Fibroblast of peridontal ligament (primary cell): ENCODE measurements at regions not wholly inside any gene's neighbourhood (a gene's known extent, or its start where the extent isn't known, plus 50 kb on each side); places are given as distances from the start of the nearest gene placed in this dataset.

Source experiments
- DNase-seq: peaks from one replicate; pipeline ENCODE4 v3.0.0-alpha.2; 2010; ENCODE audit errors: extremely low read depth

DNA sequence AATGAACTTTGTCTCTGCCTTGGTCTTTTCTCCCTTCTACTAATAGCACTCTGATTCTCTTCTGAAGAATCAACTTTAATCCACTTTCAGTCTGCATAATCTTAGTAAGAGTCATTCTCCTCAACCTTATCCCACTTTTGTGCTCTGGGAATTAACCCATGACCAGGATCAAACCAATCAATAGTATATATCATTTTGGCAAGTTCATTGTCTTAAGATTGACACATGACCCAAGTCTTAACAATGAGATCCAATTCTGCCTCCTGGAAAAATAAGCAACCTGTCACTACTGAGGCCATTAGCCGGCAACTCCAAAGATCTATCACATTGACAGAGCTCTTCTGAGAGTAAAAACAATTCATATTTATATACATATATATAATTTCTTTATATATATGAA lies 1358.4 kb upstream of the ADGRL3 start:
- DNase-seq = no peak

DNA sequence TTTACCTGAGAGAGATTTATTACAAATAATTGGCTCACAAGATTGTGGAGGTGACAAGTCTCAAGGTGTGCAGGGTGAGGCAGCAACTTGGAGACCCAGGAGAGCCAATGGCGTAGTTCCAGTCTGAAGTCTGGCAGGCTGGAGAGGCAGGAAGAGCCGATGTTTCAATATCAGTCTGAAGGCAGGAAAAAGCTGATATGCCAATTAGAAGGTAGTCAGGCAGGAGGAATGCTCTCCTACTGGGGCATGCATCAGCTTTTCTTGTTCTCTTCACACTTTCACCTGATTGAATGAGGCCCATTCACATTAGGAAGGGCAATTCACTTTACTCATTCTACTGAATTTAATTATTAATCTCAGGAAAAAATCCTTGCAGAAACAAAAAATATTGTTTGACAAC lies 1351.7 kb upstream of the ADGRL3 start:
- DNase-seq = no peak

DNA sequence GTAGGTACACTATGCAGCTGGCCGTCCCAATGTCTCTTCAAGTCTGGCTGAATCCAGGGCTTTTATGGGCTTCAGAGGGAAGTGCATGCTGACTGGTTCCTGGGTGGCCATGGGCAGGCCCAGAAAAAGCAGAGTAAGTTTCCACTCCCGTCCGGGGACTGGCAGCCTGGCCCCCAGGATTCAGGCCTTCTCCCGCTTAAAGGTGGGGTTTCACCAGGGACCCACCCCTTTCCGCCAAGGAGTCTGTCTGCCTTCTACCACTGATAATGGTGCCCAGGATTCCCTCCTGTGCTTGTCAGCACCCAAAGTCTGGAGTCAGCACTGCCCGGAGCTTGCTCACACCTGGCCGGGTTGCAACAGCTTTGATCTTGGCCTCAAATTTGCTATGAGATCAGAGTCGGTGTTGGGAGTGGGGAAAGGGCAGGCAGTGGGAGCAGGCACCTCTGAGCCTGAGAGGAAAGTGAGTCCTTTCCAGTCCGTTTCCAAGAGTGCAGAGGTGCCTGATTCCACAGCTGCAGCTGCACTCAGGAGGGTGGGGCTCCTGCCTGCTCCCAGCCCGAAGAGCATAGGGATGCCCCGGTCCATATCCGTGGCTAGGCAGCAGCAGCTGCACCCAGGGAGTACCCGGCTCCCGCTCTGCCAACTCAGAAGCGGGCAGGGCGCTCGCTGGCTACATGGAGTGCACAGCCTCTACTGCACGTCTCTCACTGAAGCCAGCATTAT lies 1344.3 kb upstream of the ADGRL3 start:
- DNase-seq = no peak

DNA sequence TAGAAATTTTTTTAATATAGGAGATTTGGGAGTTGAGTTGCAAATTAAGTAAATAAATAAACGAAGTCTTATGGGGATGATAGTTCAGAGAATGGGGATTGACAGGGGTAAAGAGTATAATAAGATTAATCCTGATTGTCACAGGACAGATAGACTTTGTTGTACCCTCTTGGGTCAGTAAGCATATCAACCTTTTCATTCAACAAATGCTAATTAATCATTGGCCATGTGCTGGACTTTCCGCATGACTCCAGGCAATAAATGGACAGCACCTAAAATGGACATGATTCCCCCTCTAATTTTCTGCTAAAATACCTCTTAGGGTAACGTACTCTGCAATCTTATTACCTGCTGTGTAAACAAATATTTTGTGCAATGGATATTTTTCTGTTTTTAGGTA lies 1331.1 kb upstream of the ADGRL3 start:
- no peak for DNase-seq

DNA sequence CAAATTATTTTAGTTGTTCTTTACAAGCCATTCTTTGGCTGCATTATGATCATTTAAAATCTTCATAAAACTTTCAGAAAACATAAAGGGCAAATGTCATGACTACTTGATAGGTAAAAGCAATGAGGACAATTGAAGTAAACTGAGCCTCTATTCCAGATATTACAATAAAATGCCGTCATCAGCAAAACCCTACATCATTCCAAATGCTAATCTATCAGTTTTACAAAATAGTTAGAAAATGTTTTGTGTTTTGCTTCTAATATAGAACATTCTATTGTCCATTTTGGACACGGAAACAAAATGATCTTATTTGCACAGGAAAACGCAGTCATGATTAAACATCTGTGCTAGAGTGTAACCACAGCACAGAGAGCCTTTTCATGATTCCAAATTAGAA lies 1330.6 kb upstream of the ADGRL3 start:
- no peak for DNase-seq

DNA sequence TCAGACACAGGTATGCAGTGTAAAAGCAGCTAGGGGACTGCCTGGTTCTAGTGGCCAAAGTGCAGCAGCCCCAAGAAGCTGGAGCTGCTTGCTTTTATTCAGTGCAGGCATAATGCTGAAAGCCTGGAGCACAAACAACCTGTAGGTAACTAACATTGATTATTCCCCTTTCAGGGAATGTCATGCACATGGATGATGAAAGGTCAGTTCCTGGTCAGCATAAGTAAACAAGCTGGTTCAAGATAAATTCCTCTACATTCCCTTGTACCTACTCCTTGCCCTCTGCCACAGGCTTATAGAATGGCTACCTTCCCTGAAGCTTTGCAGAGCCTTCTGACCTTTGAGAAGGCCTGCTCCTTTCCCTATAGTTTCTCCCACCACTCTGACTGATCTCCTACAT lies 1318.5 kb upstream of the ADGRL3 start:
- no peak for DNase-seq

DNA sequence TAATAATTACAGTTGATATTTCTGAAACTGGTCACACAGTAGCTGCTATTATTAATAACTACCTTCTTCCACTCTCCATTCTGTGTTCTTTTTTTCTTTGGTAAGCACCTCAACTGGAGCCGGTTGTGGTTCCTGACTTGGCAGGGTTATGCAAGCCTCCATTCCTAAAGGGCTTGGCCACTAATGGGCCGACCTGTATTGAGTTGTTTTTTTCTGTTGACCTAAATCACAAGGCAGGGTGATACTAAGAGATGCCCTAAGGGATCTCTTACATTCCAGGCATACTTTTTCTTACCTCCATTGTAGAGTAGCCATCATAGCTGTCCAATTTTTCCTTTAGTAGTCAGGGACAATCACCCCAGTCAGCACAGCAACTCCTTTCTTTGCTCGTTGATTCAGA lies 1295.8 kb upstream of the ADGRL3 start:
- DNase-seq = no peak

DNA sequence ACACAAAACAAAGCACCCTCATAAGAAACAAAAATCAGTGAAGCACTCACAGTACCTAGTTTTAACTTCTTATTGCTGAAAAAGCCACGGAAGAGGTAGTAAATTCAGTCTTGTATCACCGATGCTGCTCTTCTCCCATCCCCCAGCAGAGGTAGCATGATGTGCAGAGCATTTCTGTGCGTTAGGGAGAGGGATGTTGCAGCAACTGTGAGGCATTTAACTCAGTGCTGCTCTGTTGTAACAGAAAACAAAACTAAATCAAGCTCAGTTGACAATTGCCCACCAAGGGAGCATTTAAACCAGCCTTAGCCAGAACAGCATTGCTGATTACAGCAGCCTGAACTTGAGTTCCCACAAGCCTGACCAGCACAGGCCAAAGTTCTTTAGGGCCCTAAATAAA lies 1279.7 kb upstream of the ADGRL3 start:
- DNase-seq = no peak

DNA sequence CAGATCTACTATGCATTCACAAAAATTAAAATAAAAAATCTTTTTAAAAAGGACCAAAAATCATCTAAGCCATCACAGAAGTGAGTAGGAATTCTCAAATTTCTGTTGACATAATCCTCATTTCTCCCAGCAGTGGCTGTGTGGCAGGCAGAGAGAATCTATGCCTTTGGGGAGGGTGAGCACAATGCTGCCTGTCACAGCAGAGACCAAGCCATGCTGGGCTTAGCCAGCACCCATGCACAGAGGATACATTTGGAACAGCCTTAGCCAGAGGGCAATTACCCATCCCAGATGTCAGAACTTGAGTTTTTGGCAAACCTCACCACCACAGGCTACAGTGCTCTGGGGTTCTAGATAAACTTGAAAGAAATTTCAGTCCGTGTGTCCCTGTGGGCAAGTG lies 1274.8 kb upstream of the ADGRL3 start:
- DNase-seq = no peak

DNA sequence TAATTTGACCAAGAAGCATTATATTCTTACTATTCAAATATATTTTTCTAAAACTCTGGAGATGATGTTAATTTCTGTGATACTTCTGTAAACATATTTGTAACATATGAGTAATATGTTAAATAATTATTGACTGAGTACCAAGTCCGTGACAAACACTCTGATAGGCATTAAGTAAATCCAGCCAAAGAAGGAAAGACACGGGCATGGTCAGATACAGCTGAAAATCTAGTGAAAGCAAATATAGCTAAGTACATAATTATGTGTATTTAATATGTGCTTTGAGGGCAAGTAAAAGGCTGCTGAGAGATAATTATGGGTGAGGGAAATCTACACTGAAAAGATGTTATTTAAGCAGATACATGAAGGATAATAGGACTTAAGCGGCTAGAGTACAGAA lies 1263.6 kb upstream of the ADGRL3 start:
- no peak for DNase-seq

DNA sequence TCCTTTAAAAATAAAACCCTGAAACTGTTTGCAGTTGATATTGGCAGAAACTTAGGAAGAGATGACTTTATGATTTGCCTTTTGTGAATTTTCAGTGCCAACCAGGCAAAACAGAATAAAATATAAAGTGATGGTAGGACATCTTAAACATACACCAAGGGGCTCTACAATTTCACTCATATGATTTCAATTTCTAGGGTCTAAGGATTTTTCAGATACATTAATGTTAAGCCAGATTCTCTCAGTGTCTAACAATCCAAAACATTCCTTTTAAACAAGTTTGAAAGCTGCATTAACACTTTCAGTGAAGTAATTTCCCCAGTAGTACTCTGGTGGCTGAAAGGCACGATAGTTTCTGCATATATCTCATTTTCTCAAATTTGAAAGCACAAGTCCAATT lies 1262.0 kb upstream of the ADGRL3 start:
- DNase-seq = no peak

DNA sequence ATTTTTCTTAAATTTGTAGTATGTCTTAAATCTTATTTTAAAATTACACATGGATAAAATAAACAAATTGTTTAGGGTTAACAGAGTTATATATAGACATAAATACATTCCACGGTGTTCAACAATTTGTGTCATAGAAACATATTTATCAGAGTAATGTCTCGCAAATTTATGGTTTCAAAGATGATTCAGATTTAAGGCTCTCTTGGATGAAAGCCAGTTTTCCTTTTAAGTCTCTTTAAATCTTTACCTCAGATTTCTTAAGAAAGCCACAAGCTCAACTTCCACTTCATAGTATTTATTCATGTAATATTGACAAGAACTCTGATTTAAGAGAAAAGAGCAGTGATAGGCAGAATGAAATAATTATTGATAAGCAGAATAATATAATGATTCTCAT lies 1254.8 kb upstream of the ADGRL3 start:
- DNase-seq = no peak

DNA sequence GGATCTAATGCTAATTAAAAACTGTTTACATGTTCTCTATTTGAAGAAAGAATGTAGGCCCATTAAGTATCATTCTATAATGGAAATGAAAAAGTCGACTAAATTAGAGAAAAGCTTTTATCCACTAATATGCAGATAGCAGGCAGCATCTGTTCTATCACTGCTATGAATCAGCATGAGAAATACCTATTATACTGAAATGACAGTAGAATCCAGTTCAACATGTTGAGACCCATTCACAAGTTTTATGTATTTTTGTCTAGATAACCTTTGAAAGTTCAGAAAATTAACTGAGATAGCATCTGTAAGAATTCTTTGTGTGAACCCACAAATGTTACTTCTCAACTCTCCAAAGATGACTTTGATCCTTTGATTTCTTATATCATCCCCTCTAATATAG lies 1254.4 kb upstream of the ADGRL3 start:
- DNase-seq = no peak

DNA sequence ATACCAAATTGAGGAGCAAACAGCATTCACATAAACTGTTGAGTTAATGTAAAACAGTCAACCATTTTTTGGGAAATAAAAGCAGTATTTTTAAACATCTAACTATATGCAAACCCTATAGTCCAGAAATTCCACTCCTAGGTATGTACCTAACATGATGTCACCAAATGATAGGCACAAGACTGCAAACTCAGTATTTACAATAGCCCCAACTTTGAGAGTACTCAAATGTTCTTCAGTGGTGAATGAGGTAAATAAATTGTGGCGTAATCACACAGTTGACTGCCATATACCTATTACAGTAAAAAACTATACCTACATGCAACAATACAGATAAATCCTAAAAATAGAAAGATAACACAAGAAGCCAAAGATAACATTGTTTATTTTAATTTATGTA lies 1243.8 kb upstream of the ADGRL3 start:
- no peak for DNase-seq

DNA sequence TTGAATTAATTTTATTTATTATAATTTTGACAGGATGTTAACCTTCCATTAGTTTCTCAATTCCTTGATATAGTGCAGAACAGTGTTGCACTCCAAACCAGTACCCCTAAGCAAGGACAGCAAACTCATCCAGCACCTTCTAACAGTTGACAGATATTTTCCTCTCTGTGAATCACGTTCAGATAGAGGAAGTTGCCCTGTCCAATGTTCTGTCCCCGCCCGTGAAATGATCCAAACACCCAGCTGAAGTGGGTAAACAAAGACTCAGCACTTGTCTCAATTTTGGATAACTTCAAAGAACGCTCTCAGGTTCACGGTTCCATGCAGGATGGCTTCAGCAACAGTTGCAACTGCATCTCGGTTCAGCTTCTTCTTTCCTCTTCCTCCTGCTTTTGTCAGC lies 1240.0 kb upstream of the ADGRL3 start:
- no peak for DNase-seq

DNA sequence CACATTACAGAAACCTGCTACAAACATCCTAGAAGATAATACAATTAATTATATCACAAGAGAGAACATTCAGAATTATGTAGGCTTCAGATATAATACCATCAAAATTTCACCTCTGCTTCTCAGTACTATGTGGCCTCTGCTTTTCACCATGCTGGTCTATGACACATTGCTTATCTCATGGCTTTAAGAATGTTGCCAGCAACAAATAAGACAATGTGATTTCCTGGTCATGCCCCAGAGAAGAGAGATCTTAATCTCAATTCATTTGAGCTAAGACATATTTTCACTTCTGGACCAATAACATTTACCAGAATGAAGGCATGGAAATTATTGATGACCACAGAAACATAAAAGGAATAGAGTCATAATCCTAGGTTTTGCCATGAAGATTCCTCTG lies 1233.4 kb upstream of the ADGRL3 start:
- DNase-seq = no peak

DNA sequence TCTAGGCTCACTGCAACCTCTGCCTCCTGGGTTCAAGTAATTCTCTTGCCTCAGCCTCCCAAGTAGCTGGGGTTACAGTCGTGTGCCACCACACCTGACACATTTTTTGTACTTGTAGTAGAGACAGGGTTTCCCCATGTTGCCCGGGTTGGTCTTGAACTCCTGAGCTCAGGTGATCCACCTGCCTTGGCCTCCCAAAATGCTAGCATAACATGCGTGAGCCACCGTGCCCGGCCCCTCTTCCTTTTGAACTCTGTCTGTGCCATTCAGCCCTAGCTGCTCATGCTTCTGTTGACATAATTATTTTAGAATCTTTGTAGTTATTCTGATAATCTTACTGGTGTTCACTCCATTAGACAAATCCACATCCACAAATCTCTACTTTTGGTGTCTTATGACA lies 1231.3 kb upstream of the ADGRL3 start:
- DNase-seq = no peak

DNA sequence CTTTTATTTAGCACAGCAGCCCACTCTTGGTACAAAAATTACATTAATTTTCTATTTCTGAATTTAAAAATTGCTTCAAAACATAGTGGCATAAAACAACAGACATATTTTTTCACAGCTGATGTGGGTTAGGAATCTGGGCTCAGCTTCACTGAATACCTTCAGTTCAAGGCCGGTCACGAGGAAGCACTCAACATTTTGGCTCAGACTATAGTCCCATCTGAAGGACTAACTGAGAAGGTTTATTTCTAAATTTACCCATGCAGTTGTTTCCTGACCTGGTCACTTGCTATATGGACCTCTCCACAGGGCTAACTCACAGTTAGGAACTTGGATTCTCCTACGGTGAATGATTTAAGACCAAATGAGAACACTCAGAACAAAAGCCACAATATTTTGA lies 1230.2 kb upstream of the ADGRL3 start:
- no peak for DNase-seq

DNA sequence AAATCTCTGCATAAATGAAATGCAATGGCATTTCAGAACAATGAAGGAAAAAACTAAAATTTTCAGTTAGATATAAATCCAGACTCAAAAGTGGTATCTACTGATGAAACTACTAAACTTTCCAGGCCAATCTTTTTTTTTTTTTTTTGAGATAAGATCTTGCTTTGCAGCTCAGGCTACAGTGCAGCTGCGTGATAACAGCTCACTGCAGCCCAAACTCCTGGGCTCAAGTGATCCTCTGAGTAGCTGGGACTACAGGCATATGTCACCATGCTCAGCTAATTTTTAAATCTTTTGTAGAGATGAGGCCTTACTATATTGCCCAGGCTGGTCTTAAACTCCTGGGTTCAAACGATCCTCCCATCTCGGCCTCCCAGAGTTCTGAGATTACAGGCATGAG lies 1228.2 kb upstream of the ADGRL3 start:
- DNase-seq = no peak

DNA sequence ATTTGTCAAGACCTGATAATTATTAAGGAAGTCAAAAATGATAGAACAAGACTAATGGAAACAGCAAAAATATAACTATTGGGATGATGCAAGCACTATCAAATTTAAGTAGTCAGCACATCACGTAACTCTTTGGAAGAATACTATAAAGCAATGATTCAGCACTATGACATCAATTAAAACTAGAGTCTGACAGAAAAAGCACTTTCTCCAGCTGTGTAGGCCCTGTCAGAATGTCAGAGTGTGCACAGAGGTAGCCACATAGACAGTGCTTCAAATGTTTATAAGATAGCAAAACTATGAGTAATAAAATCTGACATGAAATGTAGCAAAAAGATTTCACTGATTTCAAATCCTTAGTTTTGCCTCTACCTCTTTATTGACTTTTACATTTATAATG lies 1226.6 kb upstream of the ADGRL3 start:
- DNase-seq = no peak

DNA sequence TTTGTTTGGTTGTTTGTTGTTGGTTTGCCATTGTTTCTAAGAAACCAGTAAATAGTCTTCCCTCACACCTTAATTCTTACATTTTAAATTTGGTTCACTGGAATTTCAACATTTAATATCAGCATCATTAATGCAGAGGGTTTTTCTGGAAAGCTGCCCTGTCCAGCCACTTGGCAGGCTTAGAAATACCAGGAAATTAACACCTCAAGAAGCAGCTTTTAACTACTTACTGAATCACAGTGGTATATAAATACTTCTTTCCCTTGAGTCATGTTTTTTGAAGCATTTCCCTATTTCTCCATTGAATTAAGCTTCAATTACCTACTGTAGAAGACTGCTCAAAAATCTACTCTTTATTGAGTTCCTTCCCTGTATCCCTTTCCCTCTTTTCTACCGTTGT lies 1221.1 kb upstream of the ADGRL3 start:
- no peak for DNase-seq

DNA sequence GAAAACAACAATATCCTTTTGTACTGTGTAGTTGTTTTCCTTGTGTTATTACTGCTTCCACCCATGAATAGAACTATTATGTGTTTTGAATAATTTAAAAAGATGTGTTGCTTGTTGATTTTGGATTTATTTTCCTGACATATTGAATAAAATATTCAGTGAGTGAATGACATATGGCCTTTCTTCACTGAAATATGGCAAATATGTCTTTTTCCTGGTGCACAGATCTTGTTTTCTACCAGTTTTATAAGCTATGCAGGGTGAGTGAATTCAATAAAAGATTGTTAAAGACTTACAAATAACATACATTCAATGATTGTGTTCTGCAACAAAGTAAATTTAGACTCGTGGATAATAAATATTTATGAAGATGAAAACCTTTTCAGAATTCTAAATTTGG lies 1216.3 kb upstream of the ADGRL3 start:
- no peak for DNase-seq

DNA sequence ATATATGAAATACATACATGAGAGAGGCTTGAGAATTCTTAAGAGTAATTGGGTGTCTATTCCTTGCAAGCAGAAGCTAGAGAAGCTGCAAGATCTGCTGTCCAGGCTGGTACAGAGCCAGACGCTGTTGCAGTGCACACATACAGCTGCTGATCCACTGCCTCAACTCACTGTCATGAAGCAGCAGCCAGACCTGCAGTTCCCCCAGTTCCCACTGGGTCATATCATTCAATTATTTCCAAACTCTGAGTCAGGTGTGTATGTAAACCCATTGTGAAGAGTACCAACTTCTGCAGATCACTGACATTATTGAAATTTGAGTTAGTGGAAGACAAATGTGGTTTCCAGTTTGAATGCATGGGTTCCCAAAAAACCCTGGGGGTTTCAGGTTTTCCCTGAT lies 1212.8 kb upstream of the ADGRL3 start:
- no peak for DNase-seq

DNA sequence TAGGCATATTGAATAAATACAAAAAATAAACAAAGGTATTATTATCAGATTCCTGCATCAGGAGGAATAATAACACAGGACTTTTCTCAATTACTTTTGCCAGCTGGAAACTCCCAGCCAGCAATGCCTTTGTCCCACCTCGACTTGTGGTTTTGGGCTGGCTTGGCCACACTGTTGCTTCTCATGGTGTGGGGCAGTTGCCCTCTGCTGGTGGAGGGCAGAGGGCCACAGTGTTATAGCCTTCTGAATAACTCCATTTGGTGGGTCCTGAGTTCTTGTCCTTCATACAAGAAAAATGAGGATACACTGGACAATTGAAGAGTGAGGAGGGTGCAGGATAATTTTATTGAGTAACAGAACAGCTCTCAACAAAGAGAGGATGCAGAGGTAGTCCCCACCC lies 1206.0 kb upstream of the ADGRL3 start:
- no peak for DNase-seq
